ENCODE measurements at regions not wholly inside any gene's neighbourhood (a gene's known extent, or its start where the extent isn't known, plus 50 kb on each side); places are given as distances from the start of the nearest gene placed in this dataset.

- H4K20me1 ChIP-seq (ENCODE audit: insufficient read depth): no peaks in the 10 kb centered on the region
- no peak overlapping the region for H3K4me3 ChIP-seq (ENCODE audit: low read length)
- H3F3A ChIP-seq (ENCODE audit: insufficient read depth, low read length, poor library complexity, severe bottlenecking): no peaks in the 10 kb centered on the region
- H3K36me3 ChIP-seq (ENCODE audit: insufficient read depth, low read length): no peaks in the 10 kb centered on the region
- H3K79me2 ChIP-seq (replicated peaks; ENCODE audit: insufficient read depth, low read length): no peaks in the 10 kb centered on the region
- H2AFZ ChIP-seq (ENCODE audit: low read depth, low read length): no peak overlapping the region
- TF ChIP-seq EP300 (conservative IDR thresholded peaks at IDR 0.05; ENCODE audit: poor library complexity, severe bottlenecking) (no peak), SMC3 (conservative IDR thresholded peaks at IDR 0.05; ENCODE audit: poor library complexity) (no peak), REST (IDR thresholded peaks at IDR 0.05; ENCODE audit: borderline replicate concordance) (no peak), POLR2AphosphoS5 (IDR thresholded peaks at IDR 0.05) (no peak), RAD21 (conservative IDR thresholded peaks at IDR 0.05) (no peak), TAF1 (IDR thresholded peaks at IDR 0.05; ENCODE audit: low read depth) (no peak), MXI1 (conservative IDR thresholded peaks at IDR 0.05; ENCODE audit: poor library complexity, severe bottlenecking) (no peak)
- no peaks in the 10 kb centered on the region for H3K9me3 ChIP-seq (ENCODE audit: low read length)
- H3K4me2 ChIP-seq (ENCODE audit: low read length): no peak overlapping the region
- H3K9me2 ChIP-seq (ENCODE audit: insufficient read depth, low read length): no peaks in the 10 kb centered on the region
- no peak overlapping the region for H3K27ac ChIP-seq (ENCODE audit: low read length)
- H3K27me3 ChIP-seq (ENCODE audit: insufficient read depth, low read depth, low read length): no peaks in the 10 kb centered on the region
- H3K9ac ChIP-seq (ENCODE audit: low read length): no peak overlapping the region
These were observed 421.7 kb upstream of the DEPDC1 start for GRCh38 chr1:68918563-68918962.

DNA sequence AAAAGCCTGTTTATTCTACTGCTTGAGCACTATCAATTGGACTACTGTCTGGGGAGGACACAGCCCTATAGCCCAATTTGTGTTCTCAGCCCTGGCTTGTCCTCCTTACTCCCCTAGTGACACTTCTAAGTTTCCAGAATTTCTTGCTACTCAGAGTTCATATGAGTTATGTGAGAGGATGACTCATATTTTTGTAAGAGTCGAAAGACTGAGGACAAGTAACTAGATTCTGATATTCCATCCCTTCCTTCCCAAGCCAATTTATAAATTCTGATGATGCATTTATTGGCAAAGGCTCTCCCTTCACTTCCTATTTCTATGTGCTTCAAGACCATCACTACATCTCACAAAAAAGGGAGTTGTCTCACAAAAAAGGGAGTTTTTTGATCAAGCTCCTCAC lies 422.2 kb upstream of the DEPDC1 start:
- Histone ChIP-seq H3K4me2 (ENCODE audit: low read length) (no peak overlapping the region), H3K27ac (ENCODE audit: low read length) (no peak overlapping the region), H3K9ac (ENCODE audit: low read length) (no peak overlapping the region)

More for the DNA sequence above, 422.2 kb upstream of the DEPDC1 start:
- no peaks in the 10 kb centered on the region for H3K9me2 ChIP-seq (ENCODE audit: insufficient read depth, low read length)
- H4K20me1 ChIP-seq (ENCODE audit: insufficient read depth): no peaks in the 10 kb centered on the region
- no peak overlapping the region for H3K4me3 ChIP-seq (ENCODE audit: low read length)
- no peaks in the 10 kb centered on the region for H3K27me3 ChIP-seq (ENCODE audit: insufficient read depth, low read depth, low read length)
- TF ChIP-seq EZH2 (IDR thresholded peaks at IDR 0.05; ENCODE audit: borderline replicate concordance, insufficient read depth, low read length, poor library complexity, severe bottlenecking) (no peak), SMC3 (conservative IDR thresholded peaks at IDR 0.05; ENCODE audit: poor library complexity) (no peak), REST (IDR thresholded peaks at IDR 0.05; ENCODE audit: borderline replicate concordance) (no peak), RAD21 (conservative IDR thresholded peaks at IDR 0.05) (no peak), MXI1 (conservative IDR thresholded peaks at IDR 0.05; ENCODE audit: poor library complexity, severe bottlenecking) (no peak), TAF1 (IDR thresholded peaks at IDR 0.05; ENCODE audit: low read depth) (no peak), POLR2AphosphoS5 (IDR thresholded peaks at IDR 0.05) (no peak), EP300 (conservative IDR thresholded peaks at IDR 0.05; ENCODE audit: poor library complexity, severe bottlenecking) (no peak)
- TF ChIP-seq, protein P1, sequence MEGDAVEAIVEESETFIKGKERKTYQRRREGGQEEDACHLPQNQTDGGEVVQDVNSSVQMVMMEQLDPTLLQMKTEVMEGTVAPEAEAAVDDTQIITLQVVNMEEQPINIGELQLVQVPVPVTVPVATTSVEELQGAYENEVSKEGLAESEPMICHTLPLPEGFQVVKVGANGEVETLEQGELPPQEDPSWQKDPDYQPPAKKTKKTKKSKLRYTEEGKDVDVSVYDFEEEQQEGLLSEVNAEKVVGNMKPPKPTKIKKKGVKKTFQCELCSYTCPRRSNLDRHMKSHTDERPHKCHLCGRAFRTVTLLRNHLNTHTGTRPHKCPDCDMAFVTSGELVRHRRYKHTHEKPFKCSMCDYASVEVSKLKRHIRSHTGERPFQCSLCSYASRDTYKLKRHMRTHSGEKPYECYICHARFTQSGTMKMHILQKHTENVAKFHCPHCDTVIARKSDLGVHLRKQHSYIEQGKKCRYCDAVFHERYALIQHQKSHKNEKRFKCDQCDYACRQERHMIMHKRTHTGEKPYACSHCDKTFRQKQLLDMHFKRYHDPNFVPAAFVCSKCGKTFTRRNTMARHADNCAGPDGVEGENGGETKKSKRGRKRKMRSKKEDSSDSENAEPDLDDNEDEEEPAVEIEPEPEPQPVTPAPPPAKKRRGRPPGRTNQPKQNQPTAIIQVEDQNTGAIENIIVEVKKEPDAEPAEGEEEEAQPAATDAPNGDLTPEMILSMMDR (IDR thresholded peaks at IDR 0.05; ENCODE audit: poor library complexity, severe bottlenecking): no peak
- H3K9me3 ChIP-seq (ENCODE audit: low read length): no peaks in the 10 kb centered on the region
- H3F3A ChIP-seq (ENCODE audit: insufficient read depth, low read length, poor library complexity, severe bottlenecking): no peaks in the 10 kb centered on the region
- H3K79me2 ChIP-seq (replicated peaks; ENCODE audit: insufficient read depth, low read length): no peaks in the 10 kb centered on the region
- no peak overlapping the region for H2AFZ ChIP-seq (ENCODE audit: low read depth, low read length)
- no peaks in the 10 kb centered on the region for H3K36me3 ChIP-seq (ENCODE audit: insufficient read depth, low read length)
